Upper lobe of left lung (tissue), 6 donors: ENCODE measurements at regions not wholly inside any gene's neighbourhood (a gene's known extent, or its start where the extent isn't known, plus 50 kb on each side); places are given as distances from the start of the nearest gene placed in this dataset.

Experiments used
- ATAC-seq, 2 donors: fragments of 200-7000 bp; cut with Tn5 transposase; one replicate each; pipeline ENCODE4 v1.9.1; 2022; ENCODE audit warnings: mild to moderate bottlenecking in 2 of 2, moderate library complexity in 2 of 2; ENCODE audit not compliant: low FRiP score in 2 of 2
- DNase-seq, 2 donors: peaks; one replicate each; pipeline ENCODE4 v3.0.0-alpha.2; 2019 to 2020
- H3K27ac ChIP-seq, 4 donors: fragments of 200-600 bp; sonication (generic); one replicate each; pipeline ENCODE4 v1.5.1; 2016 to 2019
- H3K27me3 ChIP-seq, 4 donors: fragments of 200-600 bp; sonication (generic); one replicate each; pipeline ENCODE4 v1.5.1; 2017 to 2019
- H3K36me3 ChIP-seq, 4 donors: fragments of 200-600 bp; sonication (generic); one replicate each; pipeline ENCODE4 v1.5.1; 2016 to 2019
- H3K4me1 ChIP-seq, 4 donors: fragments of 200-600 bp; sonication (generic); one replicate each; pipeline ENCODE4 v1.5.1; 2018 to 2019
- H3K4me3 ChIP-seq, 4 donors: fragments of 200-600 bp; sonication (generic); one replicate each; pipeline ENCODE4 v1.5.1; 2017 to 2019; ENCODE audit warnings: mild to moderate bottlenecking in 2 of 4, moderate library complexity in 1 of 4
- H3K9me3 ChIP-seq, 4 donors: fragments of 200-600 bp; sonication (generic); one replicate each; pipeline ENCODE4 v1.5.1; 2018 to 2019
- EP300 ChIP-seq, 4 donors: sonication (generic); formaldehyde crosslinking; IDR thresholded peaks; one replicate each; pipeline ENCODE4 v1.5.1; 2017; ENCODE audit warnings: antibody characterized with exemption in 4 of 4, control low read depth in 2 of 4
- POLR2A ChIP-seq, 4 donors: fragments of 450-650 bp; IDR thresholded peaks; one replicate each; pipeline ENCODE4 v1.5.1; 2016 to 2017; ENCODE audit warnings: antibody characterized with exemption in 4 of 4, mild to moderate bottlenecking in 2 of 4
- POLR2AphosphoS5 ChIP-seq, 2 donors: sonication (generic); formaldehyde crosslinking; IDR thresholded peaks; one replicate each; pipeline ENCODE4 v1.5.1; 2017; ENCODE audit warnings: antibody characterized with exemption in 2 of 2
- WGBS, 2 donors: methylation state at CpG; one replicate each; pipeline ENCODE4 v1.1.5; 2017 to 2018; 5-methylcytosine and 5-hydroxymethylcytosine counted together
- TF ChIP-seq, protein P1 (sequence below), 6 experiments: fragments of 450-650 bp in 4 of 6; fragments of 200-600 bp in 2 of 6; sonication (generic) in 2 of 6; IDR thresholded peaks; one replicate each; pipeline ENCODE4 v1.5.1; 2016 to 2019; ENCODE audit warnings: antibody characterized with exemption in 6 of 6
- donor health status: DM: no; HTN: no; CAD: no; lungs with moderate emphysema.
- donor health status: DM: no; HTN: yes; CAD: no; lungs with severe emphysema.

DNA sequence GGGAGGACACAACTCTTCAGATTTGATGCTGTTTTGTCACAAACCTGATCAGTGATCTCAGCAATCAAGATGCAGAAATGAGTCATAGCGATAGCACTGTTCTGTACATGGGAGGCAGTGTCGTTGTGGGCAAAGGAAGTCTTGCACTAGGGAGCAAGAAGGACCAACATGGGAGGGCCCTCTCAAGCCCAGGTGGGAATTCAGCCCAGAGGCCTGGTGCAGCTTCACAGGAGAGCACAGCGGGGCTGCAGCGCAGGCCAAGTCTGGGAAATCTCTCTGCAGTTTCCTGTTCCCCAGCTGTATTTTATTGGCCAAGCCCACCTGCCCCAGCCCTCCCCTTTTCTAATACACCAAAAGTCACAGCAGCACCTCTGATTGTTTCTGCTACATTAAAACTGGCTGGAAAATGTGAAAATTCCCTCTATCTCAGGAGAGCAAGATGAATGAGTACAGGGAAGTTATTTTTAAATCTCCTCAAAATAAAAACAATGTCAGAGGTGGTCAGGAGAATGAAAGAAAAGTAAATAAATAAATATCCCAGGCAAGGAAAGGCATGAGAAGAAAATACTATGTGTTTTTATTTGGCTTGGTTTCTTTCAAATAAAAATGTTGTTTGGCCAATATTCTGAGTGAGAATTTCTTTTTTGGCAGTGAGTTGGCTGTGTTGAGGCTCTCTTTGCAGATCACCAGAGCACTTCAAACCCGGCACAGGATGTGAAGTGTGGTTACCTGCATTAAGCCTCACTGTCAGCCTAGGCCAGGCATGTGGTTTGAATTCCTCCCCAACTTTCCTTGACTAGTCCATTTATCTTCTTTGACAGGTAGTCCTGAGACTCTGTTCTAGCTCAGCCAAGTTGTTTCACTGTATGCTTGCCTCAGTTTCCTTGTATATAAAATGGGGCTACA, 422.1 kb downstream of the PLPP3 start:
- 76 to 82% methylated on average over 5 of the region's 5 CpGs for WGBS, 2 donors
- no peaks in the 10 kb centered on the region for H3K27me3 ChIP-seq
- ATAC-seq (no peak), DNase-seq (no peak)
- H3K36me3 ChIP-seq, result no peaks in the 10 kb centered on the region
- H3K4me1 ChIP-seq, result no peaks in the 10 kb centered on the region
- H3K27ac ChIP-seq, result no peak overlapping the region
- no peak for TF ChIP-seq POLR2A (IDR thresholded peaks at IDR 0.05)
- TF ChIP-seq, protein P1, sequence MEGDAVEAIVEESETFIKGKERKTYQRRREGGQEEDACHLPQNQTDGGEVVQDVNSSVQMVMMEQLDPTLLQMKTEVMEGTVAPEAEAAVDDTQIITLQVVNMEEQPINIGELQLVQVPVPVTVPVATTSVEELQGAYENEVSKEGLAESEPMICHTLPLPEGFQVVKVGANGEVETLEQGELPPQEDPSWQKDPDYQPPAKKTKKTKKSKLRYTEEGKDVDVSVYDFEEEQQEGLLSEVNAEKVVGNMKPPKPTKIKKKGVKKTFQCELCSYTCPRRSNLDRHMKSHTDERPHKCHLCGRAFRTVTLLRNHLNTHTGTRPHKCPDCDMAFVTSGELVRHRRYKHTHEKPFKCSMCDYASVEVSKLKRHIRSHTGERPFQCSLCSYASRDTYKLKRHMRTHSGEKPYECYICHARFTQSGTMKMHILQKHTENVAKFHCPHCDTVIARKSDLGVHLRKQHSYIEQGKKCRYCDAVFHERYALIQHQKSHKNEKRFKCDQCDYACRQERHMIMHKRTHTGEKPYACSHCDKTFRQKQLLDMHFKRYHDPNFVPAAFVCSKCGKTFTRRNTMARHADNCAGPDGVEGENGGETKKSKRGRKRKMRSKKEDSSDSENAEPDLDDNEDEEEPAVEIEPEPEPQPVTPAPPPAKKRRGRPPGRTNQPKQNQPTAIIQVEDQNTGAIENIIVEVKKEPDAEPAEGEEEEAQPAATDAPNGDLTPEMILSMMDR (IDR thresholded peaks at IDR 0.05), result no peak
- no peak for TF ChIP-seq EP300 (IDR thresholded peaks at IDR 0.05)
- no peak overlapping the region for H3K4me3 ChIP-seq
- H3K9me3 ChIP-seq, result no peaks in the 10 kb centered on the region

DNA sequence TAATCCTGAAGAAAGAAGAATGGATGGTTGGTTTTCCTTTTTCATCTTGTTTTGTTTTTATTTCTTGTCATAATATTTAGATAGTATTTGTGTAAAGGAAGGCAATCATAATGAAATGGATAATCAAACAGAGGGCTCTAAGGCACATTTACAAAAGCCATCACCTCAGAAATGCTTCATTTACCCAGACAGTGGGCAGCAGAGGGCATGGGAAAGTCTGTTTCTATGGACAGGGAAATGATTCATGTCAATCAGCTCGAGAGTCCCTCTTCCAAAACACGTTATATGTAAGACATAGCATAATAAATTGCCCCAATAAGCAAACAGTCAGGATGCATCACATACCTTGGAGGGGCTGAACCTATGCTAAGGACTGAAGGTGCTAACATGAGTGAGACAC, 426.1 kb downstream of the PLPP3 start:
- no peak overlapping the region for H3K27ac ChIP-seq
- WGBS, 2 donors, result 53 to 62% methylated on average over 2 of the region's 2 CpGs
- ATAC-seq (no peak), DNase-seq (no peak)
- no peaks in the 10 kb centered on the region for H3K4me1 ChIP-seq
- no peaks in the 10 kb centered on the region for H3K9me3 ChIP-seq
- TF ChIP-seq POLR2AphosphoS5 (IDR thresholded peaks at IDR 0.05) (no peak), POLR2A (IDR thresholded peaks at IDR 0.05) (no peak), EP300 (IDR thresholded peaks at IDR 0.05) (no peak)
- TF ChIP-seq, protein P1 (IDR thresholded peaks at IDR 0.05), result no peak
- no peaks in the 10 kb centered on the region for H3K27me3 ChIP-seq
- H3K36me3 ChIP-seq, result no peaks in the 10 kb centered on the region
- no peak overlapping the region for H3K4me3 ChIP-seq

DNA sequence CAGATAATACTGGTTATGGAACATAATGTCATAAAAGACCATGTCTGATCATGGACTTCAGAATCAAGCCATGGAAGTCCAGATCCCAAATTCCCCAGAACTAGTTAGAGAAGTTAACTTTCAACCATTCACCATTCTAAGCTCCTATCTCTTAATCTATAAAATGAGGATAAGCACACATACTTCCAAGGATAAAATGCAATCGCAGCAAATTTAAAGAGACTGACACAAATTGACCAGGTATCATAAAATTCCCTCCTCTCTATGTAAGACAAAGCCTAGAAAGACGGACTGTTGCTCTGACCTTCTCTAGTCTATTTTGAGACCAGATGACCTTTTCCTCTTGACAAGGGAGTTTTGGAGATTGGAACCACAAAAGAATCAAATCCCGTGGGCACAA, 426.7 kb downstream of the PLPP3 start:
- DNase-seq, result no peak
- peaks cover 0 to 6% (median 2%) of the 10 kb centered on the region in 4 donors for H3K4me1 ChIP-seq
- WGBS, 2 donors, result 84 to 89% methylated on average over 3 of the region's 3 CpGs
- H3K9me3 ChIP-seq, result no peaks in the 10 kb centered on the region
- no peaks in the 10 kb centered on the region for H3K27me3 ChIP-seq
- H3K27ac ChIP-seq, result no peak overlapping the region
- H3K36me3 ChIP-seq, result no peaks in the 10 kb centered on the region
- ATAC-seq, result no peak
- TF ChIP-seq POLR2A (IDR thresholded peaks at IDR 0.05) (no peak), EP300 (IDR thresholded peaks at IDR 0.05) (no peak), POLR2AphosphoS5 (IDR thresholded peaks at IDR 0.05) (no peak)
- TF ChIP-seq, protein P1 (IDR thresholded peaks at IDR 0.05), result no peak
- no peak overlapping the region for H3K4me3 ChIP-seq

DNA sequence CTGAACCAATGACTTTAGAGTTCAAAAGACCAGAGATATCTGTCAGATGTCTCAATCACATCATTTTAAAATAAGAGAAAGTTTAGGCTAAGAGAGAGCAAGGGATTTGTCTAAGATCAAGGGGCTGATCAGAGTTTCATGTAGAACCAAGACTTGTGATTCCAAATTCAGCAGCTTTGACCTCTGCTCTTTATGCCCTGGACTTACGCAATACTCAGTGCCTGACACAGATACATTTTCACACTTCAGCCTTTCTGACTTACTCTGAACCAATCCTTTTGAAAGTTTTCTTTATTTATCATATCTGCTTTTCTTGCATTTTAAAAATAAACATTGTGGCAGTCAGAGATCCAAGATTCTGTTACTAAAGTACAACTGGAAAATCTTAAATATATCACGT, 428.0 kb downstream of the PLPP3 start:
- H3K27ac ChIP-seq, result no peak overlapping the region
- DNase-seq, result no peak
- H3K4me3 ChIP-seq, result no peak overlapping the region
- H3K4me1 ChIP-seq, result peaks cover 0 to 15% (median 6%) of the 10 kb centered on the region in 4 donors
- ATAC-seq, result no peak
- no peaks in the 10 kb centered on the region for H3K27me3 ChIP-seq
- 76 to 85% methylated on average over 2 of the region's 2 CpGs for WGBS, 2 donors
- TF ChIP-seq, protein P1 (IDR thresholded peaks at IDR 0.05), result no peak
- TF ChIP-seq POLR2A (IDR thresholded peaks at IDR 0.05), result no peak
- no peaks in the 10 kb centered on the region for H3K36me3 ChIP-seq
- no peaks in the 10 kb centered on the region for H3K9me3 ChIP-seq
